ENCODE measurements at regions not wholly inside any gene's neighbourhood (a gene's known extent, or its start where the extent isn't known, plus 50 kb on each side); places are given as distances from the start of the nearest gene placed in this dataset.
A peak's percentile ranks its signal among the peaks of the same experiment; 100 is the strongest.

DNA sequence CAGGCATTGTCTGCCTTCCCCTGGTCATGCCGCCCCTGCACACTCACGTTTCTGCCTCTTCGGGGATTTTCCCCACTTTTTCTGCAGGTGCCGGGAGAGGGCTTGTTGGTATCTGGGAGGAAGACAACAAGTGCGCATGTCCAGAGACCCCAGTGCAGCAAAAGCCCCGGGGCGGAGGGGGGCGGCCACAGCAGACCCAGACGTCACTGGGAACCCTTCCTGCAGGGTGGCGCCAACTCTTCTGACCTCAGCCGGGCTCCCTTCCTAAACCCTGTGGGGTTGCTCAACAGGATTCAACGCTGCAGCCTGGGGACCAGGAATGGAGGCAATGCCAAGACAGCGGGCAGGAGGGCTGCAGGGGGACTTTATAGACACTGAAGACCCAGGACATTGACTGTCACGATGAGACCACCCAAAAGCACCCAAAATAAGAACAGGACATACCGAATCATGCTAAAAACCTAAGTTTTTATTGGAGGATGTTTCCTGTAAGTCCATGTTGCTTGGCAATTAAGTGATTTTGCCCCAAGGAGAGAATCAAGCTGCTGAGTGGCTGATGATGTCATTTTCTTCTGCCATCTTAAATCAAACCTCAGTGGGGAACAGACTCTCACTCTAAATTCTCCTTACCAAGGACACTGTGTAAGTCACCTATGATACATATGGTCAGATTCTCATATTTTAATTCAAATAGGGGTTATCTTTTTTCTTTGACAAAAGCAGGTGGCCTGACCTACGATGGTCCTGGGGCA, 62.9 kb upstream of the SIMC1 start:
- no TSS peak for BruUV-seq (replicated peaks)
- ChIA-PET CTCF (ENCODE audit: low intra/inter-chr PET ratio, low total read pairs) (no interaction called here), POLR2A (no interaction called here)
- FAIRE-seq (no peak), ATAC-seq (no peak), DNase-seq (ENCODE audit: low spot score) (no peak)
- Histone ChIP-seq H3K27me3 (ENCODE audit: control insufficient read depth in 1 of 2, insufficient read depth in 2 of 2, low read length in 2 of 2) (peaks cover 0 to 6% of the 10 kb centered on the region in 2 experiments; a peak in 1 of 5 replicates), H3K4me2 (ENCODE audit: low read depth, low read length) (no peak overlapping the region), H3K4me1 (ENCODE audit: insufficient read depth, low read length) (peaks cover 12% of the 10 kb centered on the region), H3K36me3 (replicated peaks in 1 of 2; ENCODE audit: control insufficient read depth in 1 of 2, insufficient read depth in 2 of 2, low read length in 2 of 2) (no peaks in the 10 kb centered on the region), H3K9me3 (ENCODE audit: low read length) (peaks cover 10% of the 10 kb centered on the region), H3K4me3 (replicated peaks in 1 of 3; ENCODE audit: insufficient read depth in 1 of 3, low read depth in 2 of 3, low read length in 3 of 3) (no peak overlapping the region), H3K79me2 (ENCODE audit: insufficient read depth, low read length) (no peaks in the 10 kb centered on the region), H4K20me1 (ENCODE audit: insufficient read depth, low read length) (no peaks in the 10 kb centered on the region), H3K9ac (ENCODE audit: insufficient read depth, low read depth, low read length) (no peak overlapping the region), H2AFZ (ENCODE audit: low read length) (no peak overlapping the region), H3K27ac (ENCODE audit: extremely low read length, insufficient read depth, low read length) (no peak overlapping the region)
- no peak for TF ChIP-seq ZNF207 (IDR thresholded peaks at IDR 0.05; ENCODE audit: borderline replicate concordance)
- TF ChIP-seq, protein P1, sequence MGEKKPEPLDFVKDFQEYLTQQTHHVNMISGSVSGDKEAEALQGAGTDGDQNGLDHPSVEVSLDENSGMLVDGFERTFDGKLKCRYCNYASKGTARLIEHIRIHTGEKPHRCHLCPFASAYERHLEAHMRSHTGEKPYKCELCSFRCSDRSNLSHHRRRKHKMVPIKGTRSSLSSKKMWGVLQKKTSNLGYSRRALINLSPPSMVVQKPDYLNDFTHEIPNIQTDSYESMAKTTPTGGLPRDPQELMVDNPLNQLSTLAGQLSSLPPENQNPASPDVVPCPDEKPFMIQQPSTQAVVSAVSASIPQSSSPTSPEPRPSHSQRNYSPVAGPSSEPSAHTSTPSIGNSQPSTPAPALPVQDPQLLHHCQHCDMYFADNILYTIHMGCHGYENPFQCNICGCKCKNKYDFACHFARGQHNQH (CRISPR knock-in tag; IDR thresholded peaks at IDR 0.05) = no peak
- TF ChIP-seq ATM (IDR thresholded peaks at IDR 0.05; ENCODE audit: borderline replicate concordance) = no peak
- TF ChIP-seq, protein P2, sequence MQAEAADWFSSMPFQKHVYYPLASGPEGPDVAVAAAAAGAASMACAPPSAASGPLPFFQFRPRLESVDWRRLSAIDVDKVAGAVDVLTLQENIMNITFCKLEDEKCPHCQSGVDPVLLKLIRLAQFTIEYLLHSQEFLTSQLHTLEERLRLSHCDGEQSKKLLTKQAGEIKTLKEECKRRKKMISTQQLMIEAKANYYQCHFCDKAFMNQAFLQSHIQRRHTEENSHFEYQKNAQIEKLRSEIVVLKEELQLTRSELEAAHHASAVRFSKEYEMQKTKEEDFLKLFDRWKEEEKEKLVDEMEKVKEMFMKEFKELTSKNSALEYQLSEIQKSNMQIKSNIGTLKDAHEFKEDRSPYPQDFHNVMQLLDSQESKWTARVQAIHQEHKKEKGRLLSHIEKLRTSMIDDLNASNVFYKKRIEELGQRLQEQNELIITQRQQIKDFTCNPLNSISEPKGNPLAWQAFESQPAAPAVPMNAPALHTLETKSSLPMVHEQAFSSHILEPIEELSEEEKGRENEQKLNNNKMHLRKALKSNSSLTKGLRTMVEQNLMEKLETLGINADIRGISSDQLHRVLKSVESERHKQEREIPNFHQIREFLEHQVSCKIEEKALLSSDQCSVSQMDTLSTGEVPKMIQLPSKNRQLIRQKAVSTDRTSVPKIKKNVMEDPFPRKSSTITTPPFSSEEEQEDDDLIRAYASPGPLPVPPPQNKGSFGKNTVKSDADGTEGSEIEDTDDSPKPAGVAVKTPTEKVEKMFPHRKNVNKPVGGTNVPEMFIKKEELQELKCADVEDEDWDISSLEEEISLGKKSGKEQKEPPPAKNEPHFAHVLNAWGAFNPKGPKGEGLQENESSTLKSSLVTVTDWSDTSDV (CRISPR knock-in tag; IDR thresholded peaks at IDR 0.05) = no peak
- TF ChIP-seq ATF7 (IDR thresholded peaks at IDR 0.05) = peak; percentile 51
- TF ChIP-seq ATF7 (CRISPR knock-in tag; IDR thresholded peaks at IDR 0.05) = no peak
- no peak for TF ChIP-seq NFKB2 (CRISPR knock-in tag; IDR thresholded peaks at IDR 0.05; ENCODE audit: borderline replicate concordance)
- no peak for TF ChIP-seq TP53 (CRISPR knock-in tag; conservative IDR thresholded peaks at IDR 0.05)
- TF ChIP-seq, protein P3, sequence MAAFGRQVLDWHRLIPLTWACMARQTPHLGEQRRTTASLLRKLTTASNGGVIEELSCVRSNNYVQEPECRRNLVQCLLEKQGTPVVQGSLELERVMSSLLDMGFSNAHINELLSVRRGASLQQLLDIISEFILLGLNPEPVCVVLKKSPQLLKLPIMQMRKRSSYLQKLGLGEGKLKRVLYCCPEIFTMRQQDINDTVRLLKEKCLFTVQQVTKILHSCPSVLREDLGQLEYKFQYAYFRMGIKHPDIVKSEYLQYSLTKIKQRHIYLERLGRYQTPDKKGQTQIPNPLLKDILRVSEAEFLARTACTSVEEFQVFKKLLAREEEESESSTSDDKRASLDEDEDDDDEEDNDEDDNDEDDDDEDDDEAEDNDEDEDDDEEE (CRISPR knock-in tag; IDR thresholded peaks at IDR 0.05) = no peak
- in situ Hi-C loops (cut with HindIII; ENCODE audit: extremely low pct_ligation_motif_present, low pct_unique_long_range_greater_than_20kb) = no loop called here
- intact Hi-C loops (cut with micrococcal nuclease; ENCODE audit: unreplicated experiment) = no loop called here
- 31% methylated on average over 12 of the region's 16 CpGs for WGBS (ENCODE audit: low lambda C conversion rate)

All from HepG2 (cell line).